NOMO-1 treated with DMSO at 0.1 percent for 48 hours (cell line): ENCODE measurements at regions not wholly inside any gene's neighbourhood (a gene's known extent, or its start where the extent isn't known, plus 50 kb on each side); places are given as distances from the start of the nearest gene placed in this dataset.

Experiments
- DNase-seq: peaks from one replicate; lab custom pipeline; 2025; ENCODE audit not compliant: unreplicated experiment; lab: John Stamatoyannopoulos, UW

GRCh38 chr6:132101535-132101934 lies 150.4 kb upstream of the CCN2 start:
- DNase-seq = no peak

- no peak for DNase-seq
These were observed 149.3 kb upstream of the CCN2 start for GRCh38 chr6:132100388-132100990.

- DNase-seq = no peak
These were observed 145.8 kb upstream of the CCN2 start for GRCh38 chr6:132096996-132097395.

- DNase-seq = no peak
These were observed 145.1 kb upstream of the CCN2 start for GRCh38 chr6:132096245-132096644.

- DNase-seq = no peak
These were observed 138.0 kb upstream of the CCN2 start for GRCh38 chr6:132089173-132089572.

- DNase-seq = no peak
These were observed 137.0 kb upstream of the CCN2 start for GRCh38 chr6:132088150-132088549.

GRCh38 chr6:132087391-132087790 lies 136.2 kb upstream of the CCN2 start:
- DNase-seq = no peak

GRCh38 chr6:132085731-132086130 lies 134.6 kb upstream of the CCN2 start:
- DNase-seq = no peak

- DNase-seq = no peak
These were observed 133.8 kb upstream of the CCN2 start for GRCh38 chr6:132084811-132085509.

GRCh38 chr6:132082421-132082820 lies 131.2 kb upstream of the CCN2 start:
- DNase-seq = no peak

- no peak for DNase-seq
These were observed 130.2 kb upstream of the CCN2 start for GRCh38 chr6:132081338-132081737.

GRCh38 chr6:132079286-132079685 lies 128.1 kb upstream of the CCN2 start:
- no peak for DNase-seq

GRCh38 chr6:132076452-132076851 lies 125.3 kb upstream of the CCN2 start:
- no peak for DNase-seq

GRCh38 chr6:132072831-132073230 lies 121.7 kb upstream of the CCN2 start:
- DNase-seq = no peak

GRCh38 chr6:132072271-132072670 lies 121.1 kb upstream of the CCN2 start:
- DNase-seq = no peak

GRCh38 chr6:132070356-132070755 lies 119.2 kb upstream of the CCN2 start:
- DNase-seq = no peak

GRCh38 chr6:132068766-132069165 lies 117.6 kb upstream of the CCN2 start:
- no peak for DNase-seq

- peak; percentile 6 for DNase-seq
These were observed 116.1 kb upstream of the CCN2 start for GRCh38 chr6:132067286-132067685.

- DNase-seq = no peak
These were observed 114.4 kb upstream of the CCN2 start for GRCh38 chr6:132065556-132065955.

- DNase-seq = no peak
These were observed 112.6 kb upstream of the CCN2 start for GRCh38 chr6:132063738-132064137.

GRCh38 chr6:132063204-132063603 lies 112.0 kb upstream of the CCN2 start:
- no peak for DNase-seq

GRCh38 chr6:132062626-132063025 lies 111.5 kb upstream of the CCN2 start:
- no peak for DNase-seq

- DNase-seq = no peak
These were observed 110.2 kb upstream of the CCN2 start for GRCh38 chr6:132061381-132061780.
